Erythroblast (primary cell): ENCODE measurements at regions not wholly inside any gene's neighbourhood (a gene's known extent, or its start where the extent isn't known, plus 50 kb on each side); places are given as distances from the start of the nearest gene placed in this dataset.

ENCODE experiments used
- DNase-seq, 2 experiments: peaks; one replicate each; lab custom pipeline; 2025; lab: John Stamatoyannopoulos, UW
- GATA1 ChIP-seq: IDR thresholded peaks from 2 replicates; pipeline ENCODE4 v1.6.1; 2011; ENCODE audit warnings: low read depth, mild to moderate bottlenecking, control low read depth, low read length, moderate library complexity
- POLR2A ChIP-seq: IDR thresholded peaks from 2 replicates; pipeline ENCODE4 v1.6.1; 2011; ENCODE audit warnings: mild to moderate bottlenecking, low read length

DNA sequence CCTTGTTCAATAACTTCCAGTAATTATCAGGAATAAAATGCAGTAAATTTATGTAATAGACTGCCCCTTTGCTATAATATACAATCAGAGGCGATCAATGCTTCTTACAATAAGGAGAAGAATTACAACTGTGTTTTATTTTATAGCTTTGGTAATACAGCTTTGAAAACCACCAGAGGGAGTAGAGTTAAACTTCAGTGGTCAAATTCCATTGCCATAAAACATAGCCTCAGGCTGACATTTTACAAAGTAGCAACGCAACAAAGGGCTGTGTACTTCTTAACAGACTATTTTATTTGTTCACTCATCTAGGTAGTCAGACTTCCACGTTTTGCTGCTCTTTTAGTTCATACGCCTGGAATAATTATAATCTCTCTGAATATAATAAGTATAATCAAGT is 58.5 kb downstream of the TEX13C start:
- DNase-seq, result peak; percentile 7 to 16
- no peak for TF ChIP-seq POLR2A
- no peak for TF ChIP-seq GATA1

DNA sequence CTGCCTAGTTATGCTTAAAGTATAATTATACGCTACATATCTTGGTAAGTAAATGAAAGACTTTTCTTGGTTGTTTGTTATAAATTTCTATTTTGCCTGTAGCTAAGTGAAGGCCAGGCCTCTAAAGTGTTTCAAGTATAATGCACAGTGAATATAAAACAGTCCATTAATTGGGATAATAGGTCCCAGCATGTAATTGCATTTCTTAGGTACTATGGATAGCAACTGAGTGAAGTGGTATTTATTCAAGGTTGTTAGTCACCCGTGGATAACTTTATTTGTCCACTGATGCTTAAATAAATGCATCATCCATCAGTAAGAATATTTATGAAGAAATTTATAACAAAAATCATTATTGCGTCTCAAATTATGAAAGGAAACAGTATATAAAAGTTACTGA is 59.1 kb downstream of the TEX13C start:
- TF ChIP-seq POLR2A (no peak), GATA1 (no peak)
- no peak for DNase-seq

DNA sequence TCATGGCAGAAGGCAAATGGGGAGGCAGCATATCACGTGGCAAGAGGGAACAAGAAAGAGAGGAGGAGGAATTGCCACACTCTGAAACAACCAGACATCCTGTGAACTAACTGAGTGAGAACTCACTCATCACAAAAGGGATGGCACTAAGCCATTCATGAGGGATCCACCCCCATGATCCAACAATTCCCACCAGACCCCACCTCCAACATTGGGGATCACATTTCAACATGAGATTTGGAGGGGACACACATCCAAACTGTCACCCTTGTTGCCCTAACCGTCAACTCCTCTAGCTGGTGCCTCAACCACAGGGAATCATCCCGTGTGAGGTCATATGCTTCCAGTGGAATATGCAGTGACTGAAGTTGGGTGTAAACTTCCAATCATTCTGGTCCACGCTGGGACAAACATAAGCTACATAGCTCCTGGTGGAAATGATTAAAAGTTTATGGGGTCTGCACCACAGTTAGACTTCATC is 62.5 kb downstream of the TEX13C start:
- TF ChIP-seq GATA1, result no peak
- TF ChIP-seq POLR2A, result no peak
- DNase-seq, result no peak

DNA sequence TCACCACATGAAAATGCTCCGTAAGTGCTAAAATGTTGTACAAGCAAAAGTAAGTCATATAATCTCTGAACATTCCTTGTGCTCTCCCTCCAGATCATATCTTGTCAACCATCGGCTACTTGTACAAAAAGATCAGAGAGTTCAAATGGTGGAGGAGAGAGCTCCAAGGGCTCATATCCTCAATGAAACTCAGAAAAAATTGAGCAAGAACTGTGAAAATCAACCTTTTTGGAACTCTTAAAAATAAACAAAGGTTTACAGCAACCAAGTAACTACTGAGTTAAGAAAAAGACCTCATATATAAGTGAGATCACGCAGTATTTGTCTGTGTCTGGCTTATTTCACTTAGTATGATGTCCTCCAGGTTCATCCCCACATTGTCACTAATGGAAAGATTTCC is 63.2 kb downstream of the TEX13C start:
- TF ChIP-seq GATA1 (no peak), POLR2A (no peak)
- no peak for DNase-seq

DNA sequence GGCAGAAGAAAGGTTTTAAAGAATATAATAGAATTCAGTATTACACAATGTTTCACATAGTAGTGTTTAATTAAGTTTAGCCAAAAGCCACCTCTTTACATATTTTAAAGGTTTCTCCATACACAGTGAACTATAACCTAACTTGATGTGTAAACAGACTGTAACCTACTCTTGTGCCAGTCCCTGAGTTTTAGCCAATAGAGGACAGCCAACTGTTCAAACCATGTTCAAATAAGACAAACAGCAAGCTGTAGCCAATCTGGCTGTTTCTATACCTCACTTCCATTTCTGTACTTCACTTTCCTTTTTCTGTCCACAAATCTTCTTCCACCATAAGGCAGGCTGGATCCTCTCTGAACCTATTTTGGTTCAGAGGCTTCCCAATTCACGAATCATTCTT is 65.2 kb downstream of the TEX13C start:
- DNase-seq, result no peak

DNA sequence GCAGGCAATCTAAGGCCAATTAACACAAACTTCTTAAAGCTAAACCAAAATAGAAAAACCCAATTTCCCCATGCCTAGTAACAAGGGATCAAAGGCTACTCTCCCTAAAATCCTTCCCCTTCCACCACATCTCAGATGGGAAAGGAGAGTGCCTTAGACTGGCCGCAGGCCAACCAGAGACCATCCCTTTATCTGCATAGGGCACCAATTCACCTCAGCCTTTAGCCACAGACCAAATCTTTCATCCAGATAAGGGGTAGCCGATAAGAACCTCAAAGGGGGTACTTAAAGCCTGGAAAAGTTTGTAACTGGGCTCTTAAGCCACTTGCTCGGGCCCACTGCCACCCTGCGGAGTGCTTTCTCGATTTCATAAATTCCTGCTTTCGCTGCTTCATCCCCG is 68.3 kb downstream of the TEX13C start:
- peak in 1 of 2 experiments; percentile 0 for DNase-seq
- TF ChIP-seq POLR2A (no peak), GATA1 (no peak)

More for the DNA sequence above, 65.2 kb downstream of the TEX13C start:
- TF ChIP-seq POLR2A (no peak), GATA1 (no peak)

DNA sequence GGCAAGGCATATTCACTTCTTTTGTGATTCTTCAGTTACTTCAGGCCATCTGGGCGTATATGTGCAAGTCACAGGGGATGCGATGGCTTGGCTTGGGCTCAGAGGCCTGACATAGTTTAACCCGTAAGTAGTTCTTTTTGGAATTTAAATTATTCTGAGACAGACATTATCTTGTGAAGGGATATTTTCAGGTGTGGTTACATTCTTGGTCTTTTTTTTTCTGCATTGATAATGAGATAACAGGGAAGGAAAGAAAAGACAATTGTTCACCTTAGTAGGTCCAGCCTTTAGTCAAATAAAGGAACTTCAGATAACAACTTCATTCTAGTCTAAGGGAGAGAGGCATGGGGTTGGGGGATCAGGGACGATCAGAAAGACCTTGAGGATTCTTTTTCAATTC is 74.8 kb downstream of the TEX13C start:
- no peak for DNase-seq
- no peak for TF ChIP-seq GATA1
- TF ChIP-seq POLR2A, result no peak

DNA sequence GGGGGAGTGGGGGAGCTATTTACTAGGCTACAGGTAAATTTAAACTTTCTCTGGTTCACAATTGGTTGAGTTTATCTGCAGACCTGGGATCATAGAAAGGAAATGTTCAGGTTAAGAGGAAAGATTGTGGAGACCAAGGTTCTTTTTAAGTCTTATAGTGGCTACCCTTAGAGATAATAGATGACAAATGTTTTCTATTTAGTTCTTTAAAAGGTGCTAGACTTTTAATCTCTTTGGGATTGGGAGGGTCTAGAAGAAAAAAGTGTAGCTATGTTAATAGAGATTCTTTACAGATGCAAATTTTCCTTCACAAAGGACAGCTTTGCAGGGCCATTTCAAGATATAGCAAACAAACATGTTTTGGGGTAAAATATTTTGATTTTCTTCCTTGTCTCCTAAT is 76.0 kb downstream of the TEX13C start:
- no peak for TF ChIP-seq GATA1
- no peak for TF ChIP-seq POLR2A
- DNase-seq, result no peak

DNA sequence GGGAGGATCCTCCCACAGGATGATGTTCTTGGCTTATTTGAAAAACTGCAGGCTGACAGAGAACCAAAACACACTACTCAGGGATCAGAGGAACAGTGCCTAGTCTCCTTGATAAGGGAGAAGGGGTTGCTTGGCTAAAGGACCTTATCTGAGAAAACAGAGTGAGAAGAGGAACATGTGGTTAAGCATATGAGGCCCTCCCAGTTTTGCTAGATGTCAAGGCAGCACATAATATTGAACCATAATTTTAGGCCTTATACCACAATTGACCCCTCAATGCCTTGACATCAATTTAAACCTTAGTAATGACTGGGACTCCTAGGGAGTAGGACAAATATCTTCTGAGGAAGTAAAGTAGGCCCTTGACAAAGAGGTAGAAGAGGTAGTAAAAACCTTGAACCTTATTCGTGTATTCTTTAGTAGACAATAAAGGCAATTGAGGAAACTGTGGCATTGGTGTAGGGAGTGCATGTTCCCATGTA is 79.3 kb downstream of the TEX13C start:
- peak; percentile 80 to 92 for DNase-seq
- no peak for TF ChIP-seq GATA1
- peak; percentile 14 for TF ChIP-seq POLR2A

DNA sequence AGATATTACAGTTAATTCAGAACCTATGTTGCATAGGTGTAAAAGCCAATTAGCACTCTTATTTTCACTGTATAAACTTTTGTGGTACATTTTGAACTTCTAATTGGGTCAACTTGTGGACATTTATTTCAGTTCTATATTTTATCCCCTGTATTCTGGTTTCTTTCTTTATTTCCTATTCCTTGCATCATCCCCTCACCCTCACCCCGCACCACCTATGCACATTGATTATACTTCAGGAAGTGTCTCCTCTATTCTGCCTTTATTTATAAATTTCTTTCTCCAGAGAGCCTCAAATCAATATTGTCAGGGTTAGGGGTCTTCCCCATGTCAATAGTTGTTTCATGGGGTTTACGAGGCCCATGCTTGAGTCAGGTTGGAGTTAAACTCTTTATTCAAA is 83.1 kb downstream of the TEX13C start:
- TF ChIP-seq GATA1 (no peak), POLR2A (no peak)
- peak in 1 of 2 experiments; percentile 18 for DNase-seq

DNA sequence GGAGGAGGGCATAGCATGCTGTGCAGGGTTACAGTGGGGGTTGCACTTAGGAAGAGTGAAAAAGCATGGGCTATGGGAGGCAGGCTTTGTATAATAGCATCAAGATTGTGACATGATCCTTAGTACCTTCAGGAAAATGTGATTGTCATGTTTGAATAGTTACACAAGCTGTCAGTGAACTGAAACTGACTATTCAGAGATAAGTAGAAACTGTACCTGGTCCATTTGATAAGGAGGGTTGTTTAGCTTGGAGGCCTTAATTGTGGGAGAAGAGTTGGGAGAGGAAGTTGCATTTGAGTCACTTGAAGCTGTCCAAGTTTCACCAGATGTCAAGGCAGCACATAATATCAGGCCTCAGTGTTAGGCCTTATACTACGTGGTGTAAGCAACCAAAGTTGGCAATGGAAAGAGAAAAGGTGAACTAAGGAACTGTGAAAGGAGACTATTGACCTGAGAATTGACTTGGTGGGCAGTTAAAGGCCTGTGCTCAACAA is 85.0 kb downstream of the TEX13C start:
- DNase-seq, result peak; percentile 61 to 86
- TF ChIP-seq GATA1 (no peak), POLR2A (no peak)

DNA sequence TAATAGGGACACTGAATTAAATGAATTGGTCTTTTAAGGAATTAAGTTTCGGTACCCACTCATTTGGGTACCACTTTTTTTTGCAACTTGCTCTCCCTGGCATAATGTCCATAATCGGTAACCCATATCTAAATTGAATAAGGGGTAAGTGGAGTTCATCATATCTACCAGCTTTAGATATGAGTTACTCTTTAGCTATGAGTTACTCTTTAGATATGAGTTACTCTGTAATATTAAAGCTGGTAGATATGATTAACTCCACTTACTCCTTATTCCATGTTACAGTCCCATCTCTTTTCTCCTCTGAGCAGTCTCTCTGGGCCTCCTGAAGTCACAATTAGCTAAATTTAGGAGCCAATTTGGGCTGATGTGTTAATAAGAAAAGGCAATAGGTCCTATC is 85.7 kb downstream of the TEX13C start:
- peak in 1 of 2 experiments; percentile 10 for DNase-seq
- TF ChIP-seq GATA1 (no peak), POLR2A (no peak)

DNA sequence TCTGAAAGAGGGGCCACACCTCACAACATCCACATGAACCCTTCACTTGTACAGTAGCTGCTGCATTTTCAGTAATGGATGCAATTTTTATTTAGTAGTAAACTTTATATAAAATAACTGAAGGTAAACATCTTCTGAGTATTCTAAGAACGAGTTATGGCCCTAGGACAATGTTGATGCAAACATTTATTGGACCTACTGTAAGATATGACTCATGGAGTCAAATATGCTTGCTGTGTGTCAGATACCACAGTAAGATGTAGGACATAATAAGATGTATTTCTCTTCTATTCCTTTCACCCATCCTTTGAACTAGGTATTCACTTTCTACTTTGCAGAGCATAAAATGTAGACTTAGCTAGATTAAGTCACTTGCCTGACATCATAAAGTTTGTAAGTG is 87.6 kb downstream of the TEX13C start:
- TF ChIP-seq POLR2A, result no peak
- no peak for TF ChIP-seq GATA1
- DNase-seq, result no peak

DNA sequence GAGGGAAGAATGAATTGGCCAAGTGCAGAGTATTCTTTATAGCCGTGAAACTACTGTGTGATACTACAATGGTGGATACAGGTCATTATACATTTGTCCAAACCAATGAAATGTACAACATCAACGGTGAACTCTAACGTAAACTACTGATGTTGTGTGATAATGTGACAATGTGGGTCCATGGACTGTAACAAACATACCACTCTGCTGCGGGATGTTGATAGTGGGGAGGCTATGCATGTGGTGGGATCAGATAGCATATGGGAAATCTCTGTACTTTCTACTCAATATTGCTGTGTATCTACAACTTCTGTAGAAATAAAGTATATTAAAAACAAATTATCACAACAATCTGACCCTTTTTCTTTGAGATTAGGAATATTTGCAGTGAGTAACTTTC is 101.1 kb downstream of the TEX13C start:
- TF ChIP-seq GATA1, result no peak
- TF ChIP-seq POLR2A, result no peak
- peak; percentile 0 to 29 for DNase-seq

DNA sequence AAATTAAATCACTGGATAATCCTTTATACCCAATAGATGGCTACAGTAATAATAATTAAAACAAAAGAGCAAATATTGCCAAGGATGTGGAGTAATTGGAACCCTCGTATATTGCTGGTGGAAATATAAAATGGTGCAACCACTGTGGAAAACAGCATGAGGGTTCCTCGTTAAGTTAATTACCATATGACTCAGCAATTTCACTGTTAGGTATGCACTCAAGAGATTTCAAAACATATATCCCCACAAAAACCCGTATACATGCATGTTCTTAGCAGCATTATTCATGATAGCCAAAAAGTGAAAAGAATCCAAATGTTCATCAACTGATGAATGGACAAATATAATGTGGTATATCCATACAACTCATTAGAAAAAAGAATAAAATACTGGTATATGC is 103.3 kb downstream of the TEX13C start:
- DNase-seq, result no peak

DNA sequence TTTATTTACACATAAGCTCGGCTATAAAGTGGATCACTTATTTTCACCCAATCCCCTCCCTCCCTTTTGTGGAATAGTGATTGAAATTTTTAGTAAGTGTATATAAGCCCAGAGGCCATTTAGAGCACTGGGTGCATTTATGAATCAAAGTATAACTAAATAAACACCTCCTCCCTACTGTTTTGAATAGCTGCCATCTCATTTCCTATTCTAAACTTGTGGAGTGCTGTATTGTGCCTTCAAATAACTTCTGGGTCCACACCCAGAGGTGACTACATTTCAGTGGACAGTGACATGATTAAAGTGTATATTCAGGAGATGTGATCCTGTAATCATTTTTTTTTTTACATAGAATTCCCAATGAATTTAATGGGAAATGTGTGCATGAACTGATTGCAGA is 104.9 kb downstream of the TEX13C start:
- DNase-seq, result no peak
- TF ChIP-seq POLR2A (no peak), GATA1 (no peak)

More for the DNA sequence above, 103.3 kb downstream of the TEX13C start:
- no peak for TF ChIP-seq POLR2A
